Stimulated activated naive CD8-positive, alpha-beta T cell treated with anti-CD3 and anti-CD28 coated beads, Interleukin-15, Interleukin-2, amounts not matched to agents 100 U/mL and 50 U/mL, for 24 hours (primary cell): ENCODE measurements at regions not wholly inside any gene's neighbourhood (a gene's known extent, or its start where the extent isn't known, plus 50 kb on each side); places are given as distances from the start of the nearest gene placed in this dataset.
"Not testable (repeated sequence)": the region's sequence is repeated elsewhere in the genome, so short reads cannot be mapped to it uniquely, and the experiment has no call there.

ENCODE experiments used
- ATAC-seq: fragments of 150-1000 bp; cut with Tn5 transposase; one replicate; pipeline ENCODE4 v1.10.0; 2021
- DNase-seq: peaks from one replicate; pipeline ENCODE4 v3.0.0; 2021

DNA sequence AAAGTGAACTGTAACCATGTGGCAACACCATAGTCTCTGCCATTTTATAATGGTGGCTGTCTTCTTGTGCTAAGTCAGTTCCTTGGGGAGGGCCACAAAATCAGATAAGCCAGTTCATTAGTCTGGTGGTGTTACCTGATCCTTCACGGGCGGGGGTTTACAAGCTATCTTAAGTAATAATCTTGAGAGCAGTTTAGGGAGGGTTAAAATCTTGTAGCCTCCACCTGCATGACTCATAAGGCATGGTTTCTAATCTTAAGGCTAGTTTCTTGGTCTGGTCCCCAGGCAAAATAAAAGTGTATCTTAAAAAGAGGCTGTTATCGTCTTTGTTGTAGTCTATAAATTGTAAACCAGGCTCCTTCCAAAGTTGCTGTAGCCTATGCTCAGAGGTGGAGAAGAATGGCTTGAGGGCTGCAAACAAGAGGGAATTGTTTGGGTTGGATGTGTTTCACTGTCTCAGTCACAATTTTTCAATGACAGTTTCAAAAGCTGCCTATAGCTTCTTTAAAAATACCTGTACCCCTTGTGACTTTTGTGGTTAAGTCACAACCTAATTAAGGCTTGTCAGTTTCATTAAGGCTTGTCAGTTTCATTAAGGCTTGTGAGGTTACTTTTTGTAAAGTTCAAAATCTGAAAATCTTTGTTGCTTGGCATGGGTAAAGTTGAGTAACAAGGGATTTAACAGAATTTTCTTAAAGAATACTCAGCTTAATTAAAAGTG, 135.7 kb downstream of the RPS4Y2 start:
- no peak for ATAC-seq

DNA sequence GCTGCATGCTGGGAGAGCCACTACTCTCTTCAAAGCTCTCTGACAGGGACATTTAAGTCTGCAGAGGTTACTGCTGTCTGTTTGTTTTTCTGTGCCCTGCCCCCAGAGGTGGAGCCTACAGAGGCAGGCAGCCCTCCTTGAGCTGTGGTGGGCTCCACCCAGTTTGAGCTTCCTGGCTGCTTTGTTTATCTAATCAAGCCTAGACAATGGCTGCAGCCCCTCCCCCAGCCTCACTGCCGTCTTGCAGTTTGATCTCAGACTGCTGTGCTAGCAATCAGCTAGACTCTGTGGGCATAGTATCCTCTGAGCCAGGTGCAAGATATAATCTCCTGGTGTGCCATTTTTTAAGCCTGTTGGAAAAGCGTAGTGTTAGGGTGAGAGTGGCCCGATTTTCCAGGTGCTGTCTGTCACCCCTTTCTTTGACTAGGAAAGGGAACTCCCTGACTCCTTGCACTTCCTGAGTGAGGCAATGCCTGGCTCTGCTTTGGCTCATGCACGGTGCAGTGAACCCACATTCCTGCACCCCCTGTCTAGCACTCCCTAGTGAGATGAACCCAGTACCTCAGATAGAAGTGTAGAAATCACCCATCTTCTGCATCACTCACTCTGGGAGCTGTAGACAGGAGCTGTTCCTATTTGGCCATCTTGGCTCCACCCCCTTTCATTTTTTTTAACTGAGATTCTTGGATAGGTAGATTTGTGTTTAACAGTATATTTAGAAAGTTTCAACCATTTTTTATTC, 169.6 kb downstream of the RPS4Y2 start:
- ATAC-seq: not testable (repeated sequence)
- peak; percentile 3 for DNase-seq

More for the DNA sequence above, 135.7 kb downstream of the RPS4Y2 start:
- no peak for DNase-seq

DNA sequence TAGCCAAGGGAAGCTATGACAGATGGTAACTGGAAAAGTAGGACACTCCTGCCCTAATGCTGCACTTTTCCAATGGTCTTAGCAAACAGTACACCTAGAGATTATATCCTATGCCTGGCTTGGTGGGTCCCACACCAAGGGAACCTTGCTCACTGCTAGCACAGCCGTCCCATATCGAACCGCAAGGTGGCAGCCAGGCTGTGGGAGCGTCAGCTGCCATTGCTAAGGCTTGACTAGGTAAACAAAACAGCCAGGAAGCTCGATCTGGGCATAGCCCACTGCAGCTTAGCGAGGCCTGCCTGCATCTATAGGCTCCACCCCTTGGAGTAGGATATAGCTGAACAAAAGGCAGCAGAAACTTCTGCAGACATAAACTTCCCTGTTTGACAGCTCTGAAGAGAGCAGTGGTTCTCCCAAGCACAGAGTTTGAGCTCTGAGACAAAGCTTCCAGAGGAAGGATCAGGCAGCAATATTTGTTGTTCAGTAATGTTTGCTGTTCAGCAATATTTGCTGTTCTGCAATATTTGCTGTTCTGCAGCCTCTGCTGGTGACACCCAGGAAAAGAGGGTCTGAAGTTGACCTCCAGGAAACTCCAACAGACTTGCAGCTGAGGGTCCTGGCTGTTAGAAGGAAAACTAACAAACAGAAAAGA, 173.9 kb downstream of the RPS4Y2 start:
- no peak for DNase-seq
- ATAC-seq: no peak

DNA sequence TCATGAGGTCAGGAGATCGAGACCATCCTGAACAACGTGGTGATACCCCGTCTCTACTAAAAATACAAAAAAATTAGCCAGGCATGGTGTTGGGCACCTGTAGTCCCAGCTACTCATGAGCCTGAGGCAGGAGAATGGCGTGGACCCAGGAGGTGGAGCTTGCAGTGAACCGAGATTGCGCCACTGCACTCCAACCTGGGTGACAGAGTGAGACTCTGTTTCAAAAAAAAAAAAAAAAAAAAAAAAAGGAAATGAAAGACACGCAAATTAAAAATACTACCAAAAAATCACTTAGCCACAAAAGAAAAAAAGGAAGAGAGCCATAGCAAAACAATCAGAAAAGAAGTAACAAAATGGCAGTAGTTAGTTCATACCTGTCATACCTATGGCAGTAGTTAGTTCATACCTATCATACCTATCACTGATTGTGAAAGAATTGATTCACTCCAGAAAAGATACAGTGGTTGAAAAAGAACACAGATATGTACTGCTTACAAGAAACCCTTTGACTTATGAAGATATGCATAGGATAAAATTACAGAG, 180.9 kb downstream of the RPS4Y2 start:
- not testable (repeated sequence) for ATAC-seq, DNase-seq

DNA sequence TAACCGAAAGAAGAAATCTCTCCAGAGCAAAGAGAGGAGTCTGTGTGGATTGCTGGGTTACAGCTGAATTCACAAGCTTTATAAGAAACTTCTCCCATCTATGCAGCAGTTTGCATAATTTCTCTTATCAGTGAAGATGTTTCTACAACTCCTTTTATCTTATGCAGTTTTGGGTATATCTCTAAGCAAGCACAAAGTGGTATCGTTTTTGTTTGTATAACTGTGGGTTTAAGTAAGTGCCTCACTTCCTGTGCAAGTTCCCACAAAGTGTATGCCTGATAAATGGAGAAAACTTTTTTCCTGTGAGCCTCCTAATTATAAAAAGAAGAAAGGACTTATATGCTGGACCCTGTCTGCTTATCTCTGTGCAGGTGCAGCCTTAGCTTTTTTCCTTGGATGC, 205.6 kb downstream of the RPS4Y2 start:
- ATAC-seq: no peak
- no peak for DNase-seq

DNA sequence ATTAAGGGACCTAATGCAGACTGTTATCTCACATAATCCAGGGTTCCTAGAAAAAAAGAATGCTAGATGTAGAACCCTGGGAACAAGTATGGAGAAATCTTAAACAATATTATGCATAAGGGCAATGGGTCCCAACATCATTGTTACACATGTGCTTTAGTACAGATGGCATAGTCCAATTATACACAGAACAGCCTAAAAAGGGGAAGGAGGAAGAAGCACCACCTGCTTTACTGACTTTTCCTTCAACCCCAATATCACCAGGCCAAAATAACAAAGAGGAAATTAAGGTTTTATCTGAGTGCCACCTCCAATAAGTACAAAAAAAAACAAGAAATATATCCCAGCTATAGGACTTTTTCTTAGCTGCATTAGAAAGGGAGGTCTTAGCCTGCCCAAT, 211.9 kb downstream of the RPS4Y2 start:
- DNase-seq (no peak), ATAC-seq (no peak)

DNA sequence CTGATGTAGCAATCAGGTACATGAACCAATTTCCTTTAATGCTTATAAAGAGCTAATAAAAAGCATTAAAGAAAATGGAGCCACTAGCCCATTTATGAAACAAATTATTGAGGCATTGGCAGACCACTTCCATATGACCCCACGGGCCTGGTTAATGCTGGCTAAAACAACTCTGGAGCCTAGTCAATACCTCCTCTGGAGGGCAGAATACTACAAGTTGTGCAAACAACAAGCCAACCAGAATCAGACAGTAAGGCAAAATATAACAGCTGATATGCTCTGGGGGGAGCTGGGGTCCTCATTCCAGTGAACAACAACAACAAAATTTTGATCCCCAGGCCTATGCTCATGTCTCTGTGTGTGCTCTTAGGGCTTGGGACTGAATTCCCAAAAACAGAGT, 212.3 kb downstream of the RPS4Y2 start:
- DNase-seq (no peak), ATAC-seq (no peak)

DNA sequence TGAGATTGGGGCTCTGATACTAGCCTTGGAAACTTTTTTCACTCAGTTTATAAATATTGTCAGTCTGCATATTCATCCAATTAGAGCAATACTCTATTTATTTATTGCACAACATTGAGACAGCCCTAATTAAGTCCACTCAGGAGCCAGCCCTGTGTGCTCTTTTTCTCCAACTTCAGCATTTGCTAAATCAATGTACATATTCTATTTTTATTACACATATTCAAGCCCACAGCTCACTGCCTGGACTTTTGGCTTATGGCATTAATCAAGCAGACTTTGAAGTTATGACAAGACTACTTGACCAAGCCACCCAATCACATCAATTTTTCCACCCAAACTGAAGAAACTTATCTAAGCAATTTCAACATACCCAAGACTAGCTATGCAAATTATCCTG, 215.5 kb downstream of the RPS4Y2 start:
- ATAC-seq: no peak

DNA sequence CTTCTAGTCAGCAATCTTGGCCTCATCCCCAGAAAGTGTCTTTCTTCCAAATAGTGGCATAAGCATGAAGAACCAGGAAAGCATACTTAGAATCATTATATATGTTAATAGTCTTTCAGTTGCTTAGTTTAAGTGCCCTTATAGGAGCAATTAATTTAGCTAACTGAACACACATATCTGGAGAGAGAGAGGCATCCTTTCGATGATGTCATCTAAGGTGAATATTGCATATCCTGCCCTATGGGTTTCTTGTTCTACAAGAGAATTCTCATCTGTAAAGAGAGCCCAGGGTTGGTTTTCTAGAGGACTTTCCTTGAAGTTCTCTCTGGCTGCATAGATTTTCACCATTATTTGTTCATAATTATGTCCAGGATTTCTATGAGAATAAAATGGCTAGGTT, 230.1 kb downstream of the RPS4Y2 start:
- no peak for ATAC-seq
- DNase-seq: no peak

More for the DNA sequence above, 215.5 kb downstream of the RPS4Y2 start:
- no peak for DNase-seq

DNA sequence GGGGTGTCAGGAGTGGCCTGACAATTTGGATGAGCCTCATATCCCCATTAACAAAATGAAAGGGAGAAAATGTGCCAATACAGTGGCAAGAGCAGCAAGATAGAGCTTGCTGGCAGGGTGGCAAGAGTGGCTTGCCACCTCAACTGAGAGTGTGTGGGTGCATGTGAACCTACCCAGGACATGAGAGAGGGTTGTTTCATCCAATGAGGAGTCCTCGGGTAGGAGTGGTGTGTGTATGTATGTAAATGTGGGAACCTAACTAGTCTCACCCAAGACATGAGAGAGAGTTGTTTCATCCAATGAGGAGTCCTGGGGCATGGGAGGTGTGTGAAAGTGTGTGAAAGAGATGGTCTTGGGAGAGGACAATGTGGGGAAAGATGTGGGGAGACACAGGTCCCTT, 234.2 kb downstream of the RPS4Y2 start:
- no peak for DNase-seq
- peak; percentile 46 for ATAC-seq

DNA sequence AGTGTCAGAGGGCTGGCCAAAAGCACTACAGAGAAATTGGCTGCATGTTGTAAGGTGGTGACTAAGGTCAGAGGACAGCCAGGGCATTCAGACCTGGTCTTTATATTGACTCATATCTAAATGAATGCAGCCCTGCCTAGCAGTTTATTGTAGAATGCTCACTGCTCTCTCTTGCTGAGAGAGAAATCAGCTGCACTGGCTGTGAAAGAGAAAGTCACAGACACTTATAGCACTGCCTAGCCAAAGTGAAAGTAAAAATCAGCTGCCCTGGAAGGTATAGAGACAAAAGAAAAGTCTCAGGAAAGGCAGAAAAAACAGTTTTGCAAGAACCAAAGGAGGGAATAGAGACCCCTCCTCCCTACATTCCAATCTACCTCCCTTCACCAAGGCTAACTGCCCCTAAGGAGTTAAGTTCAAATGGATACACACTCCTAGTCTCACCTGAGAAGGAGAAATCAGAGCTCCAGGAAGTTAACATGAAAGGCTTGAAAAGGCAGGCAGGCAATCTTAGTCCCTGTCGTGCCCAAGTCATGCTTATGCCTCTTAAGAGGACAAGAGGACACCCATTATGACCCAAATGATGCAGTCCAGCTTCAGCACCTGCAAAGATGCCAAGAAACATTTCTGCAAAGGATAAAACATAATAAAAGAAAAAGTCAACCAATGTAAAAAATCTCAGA, 235.1 kb downstream of the RPS4Y2 start:
- no peak for DNase-seq
- ATAC-seq: peak; percentile 84

DNA sequence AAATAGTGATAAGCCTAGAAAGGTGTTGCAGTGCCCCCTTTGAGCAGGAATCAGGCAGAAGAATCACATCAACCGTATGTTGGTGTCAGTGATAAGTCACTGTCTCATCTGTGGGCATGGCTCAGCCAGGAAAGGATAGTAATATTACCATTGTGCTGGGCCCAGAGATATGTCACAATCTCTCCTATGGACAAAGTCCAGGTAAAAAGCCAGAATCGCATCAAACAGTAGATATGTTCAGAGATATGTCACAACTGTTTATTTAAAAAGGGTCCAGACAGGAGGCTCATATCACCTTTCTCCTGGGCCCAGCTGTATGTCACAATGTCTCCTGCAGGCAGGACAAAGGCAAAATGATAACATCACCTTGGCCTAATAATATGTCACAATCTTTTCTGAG, 241.4 kb downstream of the RPS4Y2 start:
- no peak for DNase-seq
- no peak for ATAC-seq

DNA sequence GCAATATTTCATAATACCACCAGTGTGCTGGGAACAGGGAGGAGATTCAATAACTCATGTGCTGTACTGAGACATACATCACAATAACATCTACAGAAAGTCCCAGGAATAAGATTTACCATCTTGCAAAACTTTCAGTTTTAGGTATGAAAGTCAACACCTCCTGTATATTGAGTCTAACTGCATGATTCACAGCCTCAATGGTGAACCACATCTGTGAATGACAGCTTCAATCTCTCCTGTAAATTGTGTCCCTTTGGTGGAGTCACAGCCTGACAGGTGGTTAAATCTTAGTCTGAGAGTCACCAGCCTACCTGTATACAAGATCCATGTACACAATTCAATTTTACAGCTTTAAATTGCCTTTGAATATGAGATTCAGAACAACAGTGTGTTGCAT, 242.1 kb downstream of the RPS4Y2 start:
- no peak for DNase-seq
- ATAC-seq: peak; percentile 93

DNA sequence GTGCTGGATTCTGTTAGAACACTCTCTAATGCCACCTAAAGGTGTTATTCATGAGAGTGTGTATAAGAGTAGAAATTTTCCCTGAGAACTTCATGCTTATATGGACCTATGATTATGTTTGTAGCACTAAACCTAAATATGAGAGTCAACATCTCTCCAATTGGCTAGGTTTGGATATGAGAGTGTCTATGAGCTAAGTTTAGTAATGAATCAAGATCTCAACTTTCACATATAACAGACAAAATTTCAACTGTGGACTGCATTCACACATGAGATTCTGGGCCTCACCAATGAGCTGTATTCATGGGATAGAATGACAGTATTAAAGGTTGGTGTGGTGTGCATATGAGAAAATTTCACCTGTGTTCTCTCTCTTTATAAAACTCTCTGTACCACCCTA, 242.6 kb downstream of the RPS4Y2 start:
- no peak for ATAC-seq
- DNase-seq: no peak

DNA sequence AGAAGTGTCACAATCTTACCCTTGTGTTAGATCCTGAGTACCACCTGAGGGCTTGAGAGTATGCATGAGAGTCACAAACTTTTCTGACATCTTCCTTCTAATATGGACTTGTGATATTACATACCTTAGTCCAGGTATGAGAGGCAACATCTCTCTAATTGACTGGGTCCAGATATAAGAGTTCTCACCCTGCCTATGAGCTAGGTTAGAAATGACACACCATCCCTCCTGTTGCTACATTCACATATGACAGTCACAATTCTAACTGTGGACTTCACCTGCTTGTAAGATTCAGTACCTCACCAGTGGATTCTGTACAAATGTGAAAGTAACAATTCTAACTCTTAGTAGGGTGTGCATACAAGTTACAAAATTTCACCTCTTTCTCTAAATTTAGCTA, 245.2 kb downstream of the RPS4Y2 start:
- DNase-seq: no peak
- no peak for ATAC-seq

DNA sequence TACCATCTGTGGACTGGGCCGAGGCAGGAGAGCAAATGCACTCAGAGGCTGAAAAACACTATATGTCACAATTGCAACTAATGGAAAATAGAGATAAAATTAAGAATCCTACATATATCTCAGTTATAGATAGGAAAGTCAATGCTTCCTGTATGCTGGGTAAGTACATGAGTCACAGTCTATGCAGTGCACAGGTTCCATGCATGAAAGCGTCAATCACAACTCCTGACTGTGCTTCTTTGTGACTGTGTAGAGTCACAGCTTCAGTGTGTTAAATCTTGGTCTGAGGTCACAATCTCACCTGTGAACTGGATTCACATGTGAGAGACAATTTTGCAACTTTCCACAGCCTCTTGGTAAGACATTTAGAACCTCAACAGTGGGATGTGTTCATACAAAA, 247.2 kb downstream of the RPS4Y2 start:
- DNase-seq: no peak
- peak; percentile 66 for ATAC-seq

DNA sequence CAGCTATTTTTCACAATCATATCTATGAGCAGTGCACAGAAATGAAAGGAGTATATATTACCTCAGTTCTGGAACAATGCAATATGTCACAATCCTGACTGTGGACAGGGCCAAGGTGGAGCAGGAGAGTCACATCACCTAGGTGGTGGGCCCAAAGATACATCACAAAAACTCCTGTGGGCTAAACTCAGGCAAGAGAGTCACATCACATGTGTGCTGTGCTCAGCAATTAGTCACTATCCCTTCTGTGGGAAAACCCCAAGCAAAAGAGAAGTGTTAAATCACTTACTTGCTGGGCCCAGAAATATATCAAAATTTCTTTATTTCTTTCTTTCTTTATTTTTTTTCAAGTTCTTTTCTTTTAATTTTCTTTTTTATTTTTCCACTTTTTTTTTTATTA, 249.6 kb downstream of the RPS4Y2 start:
- ATAC-seq (peak; percentile 74), DNase-seq (no peak)

DNA sequence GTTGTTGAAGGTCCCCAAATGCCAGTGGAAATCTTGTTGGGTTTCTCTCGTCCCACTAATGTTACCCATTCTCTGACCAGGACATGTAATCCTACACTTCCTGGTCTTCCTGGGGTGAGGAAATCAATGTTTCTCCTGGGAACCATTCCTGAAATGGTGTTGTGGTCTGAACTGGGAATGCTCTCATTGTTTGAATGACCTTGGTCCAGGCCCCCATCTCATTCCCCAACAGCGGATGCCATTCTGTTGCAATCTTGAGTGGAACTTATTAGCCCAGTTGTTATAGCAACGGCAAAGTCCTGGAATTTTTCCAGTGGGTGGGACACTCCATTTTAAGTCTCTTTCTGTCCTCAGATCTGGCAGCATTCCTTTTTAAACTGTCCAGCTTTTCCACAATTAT, 265.9 kb downstream of the RPS4Y2 start:
- ATAC-seq (no peak), DNase-seq (no peak)

DNA sequence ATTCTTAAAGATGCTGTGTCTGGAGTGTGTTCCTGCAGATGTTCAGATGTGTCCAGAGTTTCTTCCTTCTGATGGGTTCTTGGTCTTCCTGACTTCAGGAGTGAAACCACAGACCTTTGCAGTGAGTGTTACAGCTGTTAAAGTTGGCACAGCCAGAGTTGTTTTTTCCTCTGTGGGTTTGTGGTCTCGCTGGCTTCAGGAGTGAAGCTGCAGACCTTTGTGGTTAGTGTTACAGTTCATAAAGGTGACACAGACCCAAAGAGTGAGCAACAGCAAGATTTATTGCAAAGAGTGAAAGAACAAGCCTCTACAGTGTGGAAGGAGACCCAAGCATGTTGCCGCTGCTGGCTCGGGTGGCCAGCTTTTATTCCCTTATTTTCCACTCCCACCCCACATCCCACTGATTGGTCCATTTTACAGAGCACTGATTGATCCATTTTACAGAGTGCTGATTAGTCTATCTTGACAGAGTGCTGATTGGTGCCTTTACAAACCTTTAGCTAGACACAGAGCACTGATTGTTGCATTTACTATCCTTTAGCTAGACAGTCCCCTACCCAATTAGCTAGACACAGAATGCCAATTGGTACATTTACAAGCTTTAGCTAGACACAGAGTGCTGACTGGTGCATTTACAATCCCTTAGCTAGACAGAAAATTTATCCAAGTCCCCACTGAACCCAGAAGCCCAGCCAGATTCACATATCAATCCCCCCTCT, 266.6 kb downstream of the RPS4Y2 start:
- peak; percentile 75 for ATAC-seq
- DNase-seq: peak; percentile 21

DNA sequence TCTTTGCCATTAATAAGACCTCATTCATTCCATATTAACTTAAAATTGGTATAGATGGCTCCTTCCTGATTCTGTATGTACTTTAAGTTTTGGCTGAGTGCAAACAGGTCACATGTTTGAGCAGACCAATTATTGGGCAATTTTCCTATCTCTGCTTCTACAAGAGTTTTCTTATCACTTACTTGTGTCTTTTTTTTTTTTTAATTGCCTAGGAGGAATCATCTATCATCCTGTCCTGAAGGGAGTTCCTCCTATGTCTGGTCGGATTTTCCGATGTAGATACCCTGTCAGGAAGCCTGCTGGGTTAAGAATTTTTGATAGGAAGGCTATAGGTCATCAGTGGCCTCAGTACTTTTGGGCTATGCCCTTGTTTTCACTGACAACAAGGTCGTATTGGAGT, 268.0 kb downstream of the RPS4Y2 start:
- no peak for ATAC-seq
- no peak for DNase-seq

DNA sequence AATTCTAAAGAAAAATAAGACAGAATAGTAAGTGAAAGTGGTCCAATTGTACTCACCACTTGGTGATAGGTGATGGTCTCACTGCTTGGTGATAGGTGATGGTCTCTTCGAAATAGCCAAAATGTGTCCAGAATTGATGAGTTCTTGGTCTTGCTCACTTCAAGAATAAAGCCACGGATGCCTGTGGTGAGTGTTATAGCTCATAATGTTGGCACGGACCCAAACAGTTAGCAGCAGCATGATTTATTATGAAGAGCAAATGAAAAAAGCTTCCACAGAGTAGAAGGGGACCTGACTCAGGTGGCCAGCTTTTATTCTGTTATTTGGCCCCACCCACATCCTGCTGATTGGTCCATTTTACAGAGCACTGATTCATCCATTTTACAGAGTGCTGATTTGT, 272.6 kb downstream of the RPS4Y2 start:
- ATAC-seq (no peak), DNase-seq (no peak)

DNA sequence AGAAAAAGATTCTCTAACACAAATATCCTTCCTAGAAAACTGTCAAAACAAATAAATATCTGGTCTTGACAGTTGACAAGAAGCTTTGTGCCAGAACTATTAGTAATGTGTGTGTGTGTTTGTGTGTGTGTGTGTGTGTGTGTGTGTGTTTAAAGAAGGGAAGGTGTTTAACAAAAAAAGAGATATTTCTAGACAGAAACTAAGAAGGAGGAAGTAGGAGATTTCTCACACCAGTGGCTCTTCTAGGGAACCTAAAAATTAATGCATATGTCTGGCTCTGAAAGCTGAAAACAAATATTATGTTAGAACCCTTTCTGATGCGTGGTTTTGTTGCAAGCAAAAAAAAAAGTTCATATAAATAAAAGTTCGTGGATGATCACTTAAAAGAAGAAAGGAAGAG, 277.5 kb downstream of the RPS4Y2 start:
- ATAC-seq (no peak), DNase-seq (no peak)
